ENCODE measurements at regions not wholly inside any gene's neighbourhood (a gene's known extent, or its start where the extent isn't known, plus 50 kb on each side); places are given as distances from the start of the nearest gene placed in this dataset.

GRCh38 chr18:54515149-54515548, 75.9 kb upstream of the DYNAP start:
- Mint-ChIP-seq H3K27me3 (peaks cover 8% of the 10 kb centered on the region), H3K27ac (no peak overlapping the region), H3K4me3 (no peak overlapping the region), H3K36me3 (no peaks in the 10 kb centered on the region), H3K4me1 (no peaks in the 10 kb centered on the region), H3K9me3 (no peaks in the 10 kb centered on the region)
- ATAC-seq = no peak

- ATAC-seq = no peak
- Mint-ChIP-seq H3K27me3 (no peaks in the 10 kb centered on the region), H3K4me1 (no peaks in the 10 kb centered on the region), H3K27ac (no peak overlapping the region), H3K36me3 (no peaks in the 10 kb centered on the region), H3K9me3 (no peaks in the 10 kb centered on the region), H3K4me3 (no peak overlapping the region)
Observed at GRCh38 chr18:54517521-54517920, 73.5 kb upstream of the DYNAP start.

DNA sequence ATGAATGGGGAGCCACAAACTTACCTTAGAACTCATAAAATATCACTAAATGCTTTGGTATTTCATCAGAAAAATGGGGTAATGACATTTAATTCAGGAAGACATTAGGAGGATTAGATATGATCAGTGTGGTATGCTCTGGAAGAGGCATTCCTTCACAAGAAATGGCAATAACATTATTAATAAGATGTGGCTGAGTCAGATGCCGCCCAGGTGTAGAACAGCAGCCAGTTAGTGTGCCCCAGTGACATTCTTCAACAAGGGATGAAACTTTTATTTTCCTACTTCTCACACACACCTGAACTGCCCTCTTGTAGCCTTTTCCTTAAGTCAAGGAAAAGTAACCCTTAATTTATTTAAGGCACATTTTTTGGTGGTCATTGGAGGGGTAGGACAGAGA, 69.2 kb upstream of the DYNAP start:
- no peak overlapping the region for H3K27ac Mint-ChIP-seq
- no peaks in the 10 kb centered on the region for H3K9me3 Mint-ChIP-seq
- H3K36me3 Mint-ChIP-seq = no peaks in the 10 kb centered on the region
- H3K4me1 Mint-ChIP-seq = no peaks in the 10 kb centered on the region
- no peaks in the 10 kb centered on the region for H3K27me3 Mint-ChIP-seq
- H3K4me3 Mint-ChIP-seq = no peak overlapping the region
- ATAC-seq = no peak

DNA sequence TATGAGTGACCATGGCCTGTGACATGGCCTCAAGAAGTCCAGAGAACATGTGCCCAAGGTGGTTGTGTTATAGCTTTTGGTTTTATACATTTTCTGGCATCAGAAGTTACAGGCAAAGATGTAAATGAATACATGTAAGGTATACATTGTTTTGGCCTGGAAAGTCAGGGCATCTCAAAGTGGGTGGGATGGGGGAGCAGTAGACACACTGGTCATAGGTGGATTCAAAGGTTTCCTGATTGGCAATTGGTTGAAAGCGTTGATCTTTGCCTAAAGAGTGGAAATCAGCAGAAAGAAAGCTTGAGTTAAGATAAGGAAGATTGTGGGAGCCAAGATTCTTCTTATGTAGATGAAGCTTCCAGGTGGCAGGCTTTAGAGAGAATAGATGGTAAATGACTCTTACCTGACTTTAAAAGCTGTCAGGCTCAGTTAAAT, 62.1 kb upstream of the DYNAP start:
- Mint-ChIP-seq H3K4me1 (no peaks in the 10 kb centered on the region), H3K9me3 (peaks cover 3% of the 10 kb centered on the region), H3K36me3 (no peaks in the 10 kb centered on the region), H3K27ac (no peak overlapping the region), H3K4me3 (no peak overlapping the region), H3K27me3 (peaks cover 22% of the 10 kb centered on the region)
- ATAC-seq = no peak

GRCh38 chr18:54529444-54529843, 61.6 kb upstream of the DYNAP start:
- peaks cover 22% of the 10 kb centered on the region for H3K27me3 Mint-ChIP-seq
- no peak overlapping the region for H3K27ac Mint-ChIP-seq
- H3K4me3 Mint-ChIP-seq = no peak overlapping the region

DNA sequence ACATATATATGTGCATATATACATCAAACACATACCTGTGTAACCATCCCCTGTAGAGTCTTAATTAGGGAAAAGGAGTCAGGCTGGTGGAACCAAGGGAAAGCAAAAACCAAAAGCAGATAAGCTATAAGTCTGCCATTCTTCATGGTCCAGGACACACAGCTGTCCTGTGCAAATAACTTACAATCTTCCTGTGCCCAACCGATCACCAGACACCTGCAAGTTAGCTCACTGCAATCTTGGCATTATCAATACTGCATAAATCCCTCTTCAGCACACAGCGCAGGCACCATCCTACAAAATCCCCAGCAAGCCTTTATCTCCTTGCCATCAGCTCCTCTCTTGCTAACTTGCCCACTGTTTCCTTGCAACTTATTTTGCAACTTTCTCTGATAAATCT, 60.8 kb upstream of the DYNAP start:
- no peak for ATAC-seq
- Mint-ChIP-seq H3K9me3 (peaks cover 3% of the 10 kb centered on the region), H3K4me3 (no peak overlapping the region), H3K27me3 (peaks cover 22% of the 10 kb centered on the region), H3K4me1 (no peaks in the 10 kb centered on the region), H3K27ac (no peak overlapping the region), H3K36me3 (no peaks in the 10 kb centered on the region)

More at GRCh38 chr18:54529444-54529843, 61.6 kb upstream of the DYNAP start:
- H3K4me1 Mint-ChIP-seq = no peaks in the 10 kb centered on the region
- no peak for ATAC-seq
- H3K9me3 Mint-ChIP-seq = peaks cover 3% of the 10 kb centered on the region
- H3K36me3 Mint-ChIP-seq = no peaks in the 10 kb centered on the region

DNA sequence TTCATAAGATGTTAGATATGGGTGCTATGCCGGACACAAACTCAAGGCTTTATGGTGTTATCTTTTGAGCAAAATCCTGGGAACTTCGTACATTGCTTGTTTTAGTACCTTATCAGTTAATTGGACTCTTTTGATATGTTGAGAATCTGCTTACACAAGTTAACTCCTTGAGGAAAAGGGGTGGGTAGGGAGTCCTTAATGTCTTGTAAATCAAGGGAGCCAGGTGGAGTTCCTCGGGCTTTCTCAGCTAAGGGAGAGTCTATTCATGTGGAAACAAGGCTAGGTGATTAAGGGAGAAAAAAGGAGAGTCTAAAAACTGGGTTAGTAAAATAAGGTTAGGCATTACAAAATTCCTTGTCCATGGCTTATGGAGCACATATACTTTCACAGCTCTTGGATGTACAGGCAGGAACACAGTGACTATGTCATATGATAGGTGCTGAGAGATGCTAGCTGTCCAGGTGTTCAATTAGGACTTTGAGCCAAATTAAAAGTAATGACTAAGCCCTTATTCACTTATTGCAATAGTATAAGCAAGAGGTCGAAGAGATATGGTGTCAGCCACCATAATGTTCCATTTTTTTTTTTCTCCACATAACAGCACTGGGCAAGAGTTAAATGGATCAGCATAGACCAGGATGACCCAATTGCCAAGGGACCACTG, 59.5 kb upstream of the DYNAP start:
- Mint-ChIP-seq H3K36me3 (no peaks in the 10 kb centered on the region), H3K9me3 (peaks cover 3% of the 10 kb centered on the region), H3K4me1 (no peaks in the 10 kb centered on the region), H3K27me3 (peaks cover 22% of the 10 kb centered on the region), H3K27ac (no peak overlapping the region), H3K4me3 (no peak overlapping the region)
- no peak for ATAC-seq

- Mint-ChIP-seq H3K9me3 (peaks cover 3% of the 10 kb centered on the region), H3K4me1 (no peaks in the 10 kb centered on the region), H3K36me3 (no peaks in the 10 kb centered on the region), H3K27ac (no peak overlapping the region), H3K4me3 (no peak overlapping the region), H3K27me3 (peaks cover 22% of the 10 kb centered on the region)
- no peak for ATAC-seq
Observed at GRCh38 chr18:54532222-54532621, 58.8 kb upstream of the DYNAP start.

GRCh38 chr18:54532962-54533361, 58.1 kb upstream of the DYNAP start:
- no peaks in the 10 kb centered on the region for H3K36me3 Mint-ChIP-seq
- H3K27ac Mint-ChIP-seq = no peak overlapping the region
- ATAC-seq = no peak

More at GRCh38 chr18:54532962-54533361, 58.1 kb upstream of the DYNAP start:
- Mint-ChIP-seq H3K4me1 (no peaks in the 10 kb centered on the region), H3K9me3 (peaks cover 3% of the 10 kb centered on the region), H3K4me3 (no peak overlapping the region), H3K27me3 (peaks cover 22% of the 10 kb centered on the region)

Data from stimulated activated memory B cell treated with anti-CD40 and anti-IgM and Interleukin-4, amounts not matched to agents 10 μg/mL and 1 μg/mL and 100 μg/mL, for 72 hours (primary cell).